ENCODE measurements at regions not wholly inside any gene's neighbourhood (a gene's known extent, or its start where the extent isn't known, plus 50 kb on each side); places are given as distances from the start of the nearest gene placed in this dataset.
"Not testable (repeated sequence)": the region's sequence is repeated elsewhere in the genome, so short reads cannot be mapped to it uniquely, and the experiment has no call there.

DNA sequence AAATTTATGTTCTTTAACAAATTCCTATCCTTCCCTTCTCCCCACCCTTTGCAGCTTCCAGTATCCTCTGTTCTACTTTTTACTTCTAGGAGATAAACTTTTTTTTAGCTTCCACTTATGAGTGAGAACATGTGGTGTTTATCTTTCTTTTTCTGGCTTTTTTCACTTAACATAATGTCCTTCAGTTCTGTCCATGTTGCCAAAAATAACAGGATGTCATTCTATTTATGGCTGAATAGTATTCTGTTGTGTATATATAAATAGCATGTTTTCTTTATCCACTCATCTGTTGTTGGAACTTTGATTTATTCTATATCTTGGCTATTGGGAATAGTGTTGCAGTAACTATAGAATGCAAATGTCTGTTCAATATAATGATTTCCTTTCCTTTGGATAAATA, 1191.2 kb downstream of the CNTNAP5 start:
- no peak for DNase-seq (ENCODE audit: low read depth in 2 of 2)

DNA sequence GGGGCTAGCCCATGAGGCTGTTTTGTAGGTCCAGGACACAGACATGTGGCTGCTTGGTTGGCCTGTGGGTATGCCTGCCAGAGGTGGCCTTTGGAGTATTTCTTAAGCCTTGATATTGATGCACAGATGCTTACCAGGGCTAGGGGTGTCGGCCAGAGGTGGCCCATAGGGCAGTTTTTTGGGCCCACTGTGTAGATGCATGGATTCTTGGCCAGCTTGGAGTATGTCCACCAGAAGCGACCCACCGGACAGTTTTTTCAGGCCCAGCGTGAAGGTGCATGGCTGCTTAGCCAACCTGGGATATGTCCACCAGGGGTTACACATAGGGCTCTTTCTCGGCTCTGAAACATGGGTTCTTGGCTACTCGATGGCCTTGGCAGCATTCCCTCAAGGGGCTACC, 1199.1 kb downstream of the CNTNAP5 start:
- DNase-seq (ENCODE audit: low read depth in 2 of 2) = no peak

DNA sequence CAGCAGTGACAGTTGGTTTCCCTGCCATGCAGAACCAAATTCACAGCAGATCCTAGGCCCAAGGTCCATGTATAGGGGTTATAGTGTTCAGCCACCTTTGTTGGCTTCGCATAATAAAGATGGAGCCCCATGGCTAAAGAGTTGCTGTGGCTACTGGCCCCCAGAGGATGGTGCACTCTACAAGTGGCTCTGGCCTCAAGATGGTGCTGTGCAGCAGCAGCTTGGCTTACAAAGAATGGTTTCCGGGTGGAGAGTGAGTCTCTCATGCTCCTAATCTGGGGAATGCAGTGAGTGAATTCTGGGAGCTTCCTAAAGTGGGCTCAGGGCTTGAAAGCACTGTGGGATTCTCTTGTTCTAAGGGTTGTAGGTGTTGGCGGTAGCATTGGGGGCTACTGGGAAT, 1199.7 kb downstream of the CNTNAP5 start:
- no peak for DNase-seq (ENCODE audit: low read depth in 2 of 2)

DNA sequence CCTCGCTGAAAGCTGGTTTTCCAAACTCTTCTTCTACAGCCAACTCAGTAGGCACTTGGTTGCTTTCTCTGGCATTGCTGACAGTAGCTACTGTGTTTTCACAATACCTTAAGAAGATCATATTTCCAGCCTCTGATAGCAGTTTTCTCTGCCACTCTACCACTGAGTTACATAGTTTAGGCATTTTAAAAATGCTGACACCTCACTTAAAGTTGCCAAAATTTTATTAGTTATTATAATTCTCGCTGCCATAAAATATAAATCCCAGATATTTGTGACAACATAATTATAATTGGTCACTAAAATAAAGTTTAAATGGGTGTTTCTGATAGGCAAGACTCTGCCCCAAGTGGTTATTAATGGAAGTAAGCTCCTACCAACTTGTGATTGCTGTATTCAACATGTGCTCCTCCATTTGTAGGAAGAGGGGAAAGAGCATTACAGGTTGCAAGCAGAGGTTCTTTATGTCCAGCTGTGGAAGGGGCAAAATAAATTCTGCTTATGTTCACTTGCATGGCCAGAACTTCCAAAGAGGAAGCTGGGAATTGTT, 1202.8 kb downstream of the CNTNAP5 start:
- DNase-seq (ENCODE audit: low read depth in 2 of 2) = no peak

DNA sequence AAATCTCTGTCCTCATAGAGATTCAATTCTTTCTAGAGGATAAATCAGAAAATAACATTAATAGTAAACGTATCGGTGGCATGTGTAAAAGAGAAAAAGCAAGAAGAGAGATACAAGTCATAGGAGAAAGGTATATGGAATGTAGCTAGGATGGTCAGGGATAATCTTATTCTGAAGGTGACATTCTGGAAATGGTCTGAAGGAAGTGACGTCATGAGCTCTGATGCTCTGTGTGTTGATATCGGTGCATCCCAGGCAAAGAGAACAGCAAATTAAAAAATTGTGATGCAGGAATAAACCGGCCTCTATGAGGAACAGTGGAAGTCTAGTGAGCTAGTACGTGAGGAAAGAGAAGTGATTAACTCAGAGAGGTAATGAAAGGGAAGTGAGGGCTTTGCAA, 1215.8 kb downstream of the CNTNAP5 start:
- DNase-seq (ENCODE audit: low read depth in 2 of 2) = no peak

DNA sequence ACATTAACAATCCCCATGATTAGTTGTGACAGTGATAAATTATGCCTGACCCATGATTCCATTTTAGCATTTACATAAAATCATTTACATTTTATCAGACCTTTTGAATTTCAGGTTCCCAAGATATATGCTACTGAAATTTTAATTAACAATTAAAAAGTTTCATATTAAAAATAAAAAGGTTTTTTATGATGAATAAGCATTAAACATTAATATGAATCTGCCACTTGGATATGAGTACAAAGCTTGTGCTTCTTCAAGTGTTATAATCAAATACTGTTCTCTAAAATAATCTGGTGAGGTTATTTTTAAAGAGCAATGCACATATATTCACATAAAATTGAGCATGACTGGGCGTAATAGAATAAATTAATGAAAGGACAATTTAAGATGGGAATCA, 1218.0 kb downstream of the CNTNAP5 start:
- no peak for DNase-seq (ENCODE audit: low read depth in 2 of 2)

DNA sequence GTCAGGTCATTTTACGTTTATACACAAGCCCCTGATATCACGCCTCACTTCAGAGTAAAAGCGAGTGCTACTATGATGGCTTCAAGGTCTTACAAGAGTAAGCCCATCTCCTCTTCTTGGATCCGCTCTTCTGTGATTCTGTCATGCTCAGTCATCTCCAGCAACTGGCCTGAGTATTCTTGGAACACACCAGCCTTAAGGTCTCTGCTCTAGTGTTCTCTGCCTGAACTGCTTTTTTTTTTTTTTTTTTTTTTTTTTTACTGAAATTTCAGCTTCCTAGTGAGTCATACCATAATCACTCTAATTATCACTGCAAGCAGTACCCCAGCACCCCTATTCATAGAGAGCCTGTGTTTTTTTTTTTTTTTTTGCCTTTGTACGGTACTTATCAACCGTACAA, 1228.9 kb downstream of the CNTNAP5 start:
- DNase-seq (ENCODE audit: low read depth in 2 of 2) = no peak

DNA sequence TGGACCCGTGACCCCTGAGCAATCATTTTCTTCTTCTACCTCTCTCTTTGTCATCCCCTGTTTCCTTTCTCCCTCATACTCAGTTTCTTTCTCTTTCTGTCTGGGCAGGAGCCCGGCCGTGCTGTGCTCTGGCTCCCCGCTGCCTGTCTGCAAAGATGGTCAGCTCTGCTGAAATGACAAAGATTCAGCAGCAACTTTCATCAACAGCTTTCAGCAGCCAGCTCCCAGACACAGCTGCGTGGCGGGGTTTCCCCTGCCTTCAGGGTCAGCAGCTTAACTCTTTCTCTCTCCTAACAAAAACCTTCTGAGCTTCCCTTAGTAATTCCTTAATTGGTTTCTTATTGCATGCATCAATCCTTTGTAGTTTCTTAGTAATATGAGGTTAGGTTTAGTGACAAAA, 1234.4 kb downstream of the CNTNAP5 start:
- no peak for DNase-seq (ENCODE audit: low read depth in 2 of 2)

DNA sequence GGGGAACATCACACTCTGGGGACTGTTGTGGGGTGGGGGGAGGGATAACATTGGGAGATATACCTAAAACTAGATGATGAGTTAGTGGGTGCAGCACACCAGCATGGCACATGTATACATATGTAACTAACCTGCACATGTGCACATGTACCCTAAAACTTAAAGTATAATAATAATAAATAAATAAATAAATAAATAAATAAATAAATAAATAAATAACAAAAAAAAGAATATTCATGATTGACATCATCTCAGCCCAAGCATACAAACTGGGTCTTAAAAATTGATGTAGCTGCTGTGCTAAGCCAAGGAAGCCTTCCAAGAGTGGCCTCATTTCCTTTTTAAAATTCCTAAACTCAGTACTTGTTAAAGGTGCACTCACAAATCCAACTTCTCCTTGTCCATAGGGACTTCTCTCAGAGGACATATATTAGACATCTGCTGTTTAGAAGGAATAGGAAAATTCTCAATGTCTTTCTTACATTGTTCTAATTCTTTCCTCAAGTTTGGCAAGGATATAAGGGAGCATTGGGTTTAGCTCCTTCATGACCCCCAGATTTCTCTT, 1235.4 kb downstream of the CNTNAP5 start:
- DNase-seq (ENCODE audit: low read depth in 2 of 2) = not testable (repeated sequence)

DNA sequence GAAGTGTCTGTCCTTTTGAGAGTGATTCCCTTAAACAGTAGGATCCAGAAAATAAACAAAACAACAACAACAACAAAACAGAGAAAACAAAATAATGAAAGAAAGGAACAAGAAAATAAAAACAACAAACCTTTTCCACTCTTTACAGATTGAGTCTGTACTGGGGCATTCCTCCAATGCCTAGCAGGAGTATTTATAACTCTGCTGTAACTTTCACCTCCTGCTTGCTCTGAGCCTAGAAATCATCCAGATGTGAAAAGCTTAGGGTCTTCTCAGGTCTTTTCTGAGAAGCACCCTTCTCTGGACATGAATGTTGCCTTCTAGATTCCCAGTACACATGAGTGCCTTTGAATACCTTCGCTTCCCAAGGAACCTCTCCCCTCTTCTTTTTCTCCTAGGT, 1239.4 kb downstream of the CNTNAP5 start:
- no peak for DNase-seq (ENCODE audit: low read depth in 2 of 2)

DNA sequence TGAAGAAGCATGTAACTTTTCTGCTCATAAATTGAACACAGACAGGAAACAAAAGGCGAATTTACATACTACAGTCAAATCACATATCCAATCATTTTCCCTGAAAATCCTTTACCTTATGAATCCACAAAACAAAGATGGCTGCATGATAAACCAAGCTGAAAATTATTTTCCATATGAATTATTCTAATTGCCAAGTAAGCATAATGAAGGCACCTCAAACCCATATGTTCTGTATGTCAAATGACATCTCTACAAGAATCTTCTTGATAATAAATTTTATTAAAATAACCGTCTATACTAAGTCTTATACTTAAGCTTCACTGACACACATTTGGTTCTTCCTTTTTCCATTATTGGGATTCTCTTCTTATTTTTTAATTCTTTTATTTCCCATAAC, 1242.6 kb downstream of the CNTNAP5 start:
- DNase-seq (ENCODE audit: low read depth in 2 of 2) = no peak

DNA sequence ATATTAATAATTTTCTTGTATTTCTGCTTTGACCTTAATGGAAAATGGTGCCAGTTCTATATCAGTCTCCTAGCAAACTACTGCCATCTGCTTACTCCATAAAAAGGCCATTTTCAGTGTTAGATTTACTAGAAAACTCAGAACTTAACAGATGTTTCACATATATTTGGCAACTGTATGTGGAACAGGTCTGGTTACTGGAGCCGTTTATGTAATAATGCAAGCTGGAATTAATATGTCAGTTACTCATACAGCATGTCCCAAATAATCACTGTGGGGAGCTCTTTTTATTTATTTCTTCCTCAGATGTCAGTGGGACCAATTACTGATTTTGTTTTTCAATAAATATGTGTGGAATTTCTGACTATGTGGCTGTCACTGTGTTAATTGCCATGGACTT, 1247.6 kb downstream of the CNTNAP5 start:
- no peak for DNase-seq (ENCODE audit: low read depth in 2 of 2)

DNA sequence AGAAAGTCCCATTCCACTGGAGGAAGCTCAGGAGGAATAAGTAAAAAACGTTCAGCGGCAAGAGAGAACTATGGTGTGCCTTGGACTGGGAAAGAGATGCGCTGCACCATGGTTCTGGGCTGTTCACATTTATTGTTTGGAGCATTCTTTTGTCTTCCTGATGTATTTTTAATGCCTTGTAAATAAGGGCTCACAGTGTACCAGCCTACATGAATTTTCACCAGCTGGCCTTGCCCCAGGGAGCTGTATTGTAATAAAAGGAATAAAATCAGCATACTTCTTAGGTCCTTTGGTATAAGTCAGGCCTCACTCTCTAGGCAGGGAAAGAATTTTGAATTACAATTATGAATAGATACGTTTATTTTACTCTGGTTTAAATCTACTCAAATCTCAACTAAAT, 1249.6 kb downstream of the CNTNAP5 start:
- no peak for DNase-seq (ENCODE audit: low read depth in 2 of 2)

DNA sequence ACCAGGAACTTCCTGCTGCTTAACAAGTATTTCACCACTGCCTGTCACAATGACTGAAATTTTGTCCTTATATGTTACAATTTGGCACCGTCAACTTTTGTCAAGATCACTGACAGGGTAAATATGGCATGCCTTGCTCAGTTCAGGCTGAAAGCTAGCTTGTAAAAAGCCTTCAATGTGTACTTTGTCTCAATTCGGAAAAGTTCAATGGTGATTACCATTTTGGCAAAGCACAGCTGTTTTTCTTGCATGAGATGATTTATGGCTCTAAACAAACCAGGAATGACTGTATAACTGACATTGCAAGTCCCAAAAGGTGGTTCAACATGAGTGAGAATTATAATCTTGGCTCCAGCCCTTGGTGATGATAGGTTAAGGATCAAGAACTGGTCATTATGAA, 1255.2 kb downstream of the CNTNAP5 start:
- DNase-seq (ENCODE audit: low read depth in 2 of 2) = no peak

DNA sequence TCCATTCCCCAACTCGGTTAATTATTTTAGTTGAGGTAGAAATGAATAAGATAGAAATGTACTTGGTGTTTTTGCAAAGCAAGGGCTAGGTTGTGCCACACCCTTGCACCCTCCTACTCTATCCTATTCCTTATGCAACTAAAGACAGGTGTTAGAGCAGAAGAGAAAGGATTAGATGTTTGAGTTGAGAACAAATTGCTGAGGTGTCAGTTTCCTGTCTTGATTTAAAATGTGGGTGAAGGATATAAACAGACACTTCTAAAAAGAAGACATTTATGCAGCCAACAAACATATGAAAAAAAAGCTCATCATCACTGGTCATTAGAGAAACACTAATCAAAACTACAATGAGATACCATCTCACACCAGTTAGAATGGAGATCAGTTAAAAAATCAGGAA, 1256.2 kb downstream of the CNTNAP5 start:
- no peak for DNase-seq (ENCODE audit: low read depth in 2 of 2)

DNA sequence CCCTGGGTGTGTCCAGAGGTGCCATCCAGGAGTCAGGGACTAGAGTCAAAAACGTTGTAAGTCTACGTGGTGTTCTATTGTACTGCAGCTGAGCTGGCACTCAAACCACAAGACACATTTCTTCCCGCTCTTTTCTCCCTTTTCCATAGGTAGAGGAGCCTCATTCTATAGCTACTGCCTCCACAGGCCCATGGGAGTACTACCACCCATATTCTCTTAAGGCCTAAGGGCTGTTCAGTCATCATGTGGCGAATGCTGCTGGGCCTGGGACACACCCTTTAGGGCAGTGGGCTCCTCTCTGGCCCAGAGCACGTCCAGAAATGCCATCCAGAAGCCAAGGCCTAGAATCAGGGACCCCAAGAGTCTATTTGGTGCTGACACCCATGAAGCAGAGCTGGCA, 1271.7 kb downstream of the CNTNAP5 start:
- no peak for DNase-seq (ENCODE audit: low read depth in 2 of 2)

DNA sequence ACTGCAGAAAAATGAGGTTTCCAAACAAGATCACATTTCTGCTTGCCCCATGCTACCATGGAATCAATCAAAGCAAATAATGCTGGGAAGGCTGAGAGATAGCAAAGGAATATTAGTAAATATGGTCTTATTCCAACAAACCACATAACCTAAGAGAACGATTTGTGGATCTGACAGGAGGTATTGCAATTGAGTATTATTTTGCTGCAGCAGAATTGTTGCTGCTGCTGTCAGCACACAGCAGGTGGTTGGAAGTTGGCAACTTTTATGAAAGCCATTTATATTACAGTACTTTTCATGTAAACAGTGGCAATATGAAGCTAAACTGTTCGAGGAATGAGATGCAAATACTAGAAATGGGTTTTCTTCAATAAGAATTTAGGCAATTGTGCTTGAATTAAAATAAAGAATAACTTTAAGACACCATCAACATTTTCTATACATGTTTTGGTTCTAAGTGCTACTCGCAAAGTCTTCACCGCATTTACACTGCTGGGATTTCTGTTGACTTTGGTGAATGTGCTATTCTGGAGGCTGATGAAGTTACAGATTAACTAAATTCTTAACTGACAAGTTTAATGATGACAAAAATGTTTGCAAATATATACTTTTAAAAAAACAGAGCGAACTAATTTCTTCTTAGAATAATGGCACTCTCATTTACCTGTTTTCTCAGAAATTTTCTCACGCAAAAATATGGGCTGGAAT, 1285.7 kb downstream of the CNTNAP5 start:
- DNase-seq (ENCODE audit: low read depth in 2 of 2) = no peak

DNA sequence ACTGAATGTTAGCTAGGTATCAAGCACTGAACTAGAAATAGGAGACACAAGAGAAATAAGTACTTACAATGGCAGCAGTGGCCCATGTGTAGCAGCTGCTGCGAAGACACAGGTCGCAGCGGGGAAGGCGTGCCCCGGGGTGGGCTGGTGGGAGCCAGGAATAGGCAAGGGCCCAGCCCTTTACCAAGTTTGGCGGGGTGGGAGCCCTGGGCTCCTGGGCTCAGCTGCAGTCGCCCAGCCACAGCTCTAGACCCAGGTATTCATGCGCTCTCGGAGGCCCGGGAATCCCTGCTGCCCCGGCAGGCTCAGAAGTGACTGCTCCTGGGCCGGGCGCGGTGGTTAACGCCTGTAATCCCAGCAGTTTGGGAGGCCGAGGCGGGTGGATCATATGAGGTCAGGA, 1287.3 kb downstream of the CNTNAP5 start:
- DNase-seq (ENCODE audit: low read depth in 2 of 2) = no peak

DNA sequence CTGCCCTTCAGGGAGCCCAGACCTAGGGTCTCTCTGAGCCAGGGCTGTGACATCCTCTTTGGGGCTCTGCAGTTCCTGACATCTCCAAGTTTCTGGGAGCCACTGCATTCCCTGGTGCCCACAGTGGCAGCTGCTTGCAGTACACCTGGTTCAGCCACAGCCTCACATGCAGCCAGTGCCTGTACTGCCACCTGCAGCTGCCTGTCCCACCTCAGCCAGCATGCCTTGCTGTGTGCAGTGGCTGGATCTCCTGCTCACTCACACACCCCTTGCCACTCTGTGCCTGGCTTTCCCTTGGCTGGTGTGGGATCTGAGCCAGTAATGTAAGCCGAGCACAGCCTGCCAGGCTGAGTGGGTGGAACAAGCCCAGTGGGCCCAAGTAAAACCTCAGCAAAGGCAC, 1288.7 kb downstream of the CNTNAP5 start:
- DNase-seq (ENCODE audit: low read depth in 2 of 2) = no peak

DNA sequence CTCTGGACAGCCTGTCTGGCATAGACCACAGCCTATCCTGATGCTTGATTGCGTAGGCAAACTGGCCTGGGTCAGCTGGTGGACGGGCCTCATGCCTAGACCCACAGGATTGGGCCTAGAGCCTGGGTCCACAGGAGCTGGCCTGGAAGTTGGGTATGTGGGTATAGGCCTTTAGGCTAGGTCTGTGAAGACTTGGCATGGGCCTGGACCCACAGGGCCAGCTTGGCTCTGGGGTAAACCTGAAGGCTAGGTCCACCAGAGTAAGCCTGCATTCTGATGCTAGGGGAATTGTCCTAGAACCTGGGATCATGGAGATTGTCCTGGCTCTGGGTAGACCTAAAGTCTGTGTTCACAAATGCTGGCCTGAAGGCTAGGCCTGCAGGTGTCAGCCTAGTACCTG, 1293.7 kb downstream of the CNTNAP5 start:
- no peak for DNase-seq (ENCODE audit: low read depth in 2 of 2)

DNA sequence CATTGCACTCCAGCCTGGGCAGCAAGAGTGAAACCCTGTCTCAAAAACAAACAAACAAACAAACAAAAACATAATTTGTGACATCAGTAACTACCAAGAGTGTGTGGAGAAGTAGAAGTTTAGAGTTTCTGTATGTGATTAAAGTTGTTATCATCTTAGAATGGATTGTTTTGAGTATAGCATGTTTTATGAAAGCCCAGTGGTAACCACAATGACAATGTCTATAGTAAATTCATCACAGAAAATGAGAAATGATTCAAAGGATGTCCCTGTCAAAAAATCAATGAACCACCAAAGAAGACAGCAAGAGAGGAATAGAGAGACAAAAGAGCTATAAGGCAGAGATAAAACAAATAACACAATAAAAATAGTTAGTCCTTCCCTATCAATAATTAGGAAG, 1299.2 kb downstream of the CNTNAP5 start:
- DNase-seq (ENCODE audit: low read depth in 2 of 2) = no peak

DNA sequence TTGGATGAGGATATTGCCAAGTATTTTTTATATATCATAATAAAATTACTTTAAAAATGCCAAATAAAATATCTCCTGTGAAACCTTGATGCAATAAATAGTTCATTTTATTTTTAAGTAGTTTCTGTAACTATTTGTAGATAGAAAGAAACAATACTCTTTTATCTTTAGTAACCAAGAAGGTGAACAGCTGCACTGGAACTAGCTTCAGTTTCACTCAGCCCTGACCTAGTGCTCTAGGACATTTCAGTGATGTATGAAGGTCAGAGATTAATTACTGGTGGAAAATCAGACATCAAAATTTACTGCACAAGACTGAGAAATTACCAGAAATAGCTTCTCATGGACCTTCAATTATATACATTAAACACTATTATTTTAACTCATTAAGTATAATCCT, 1305.0 kb downstream of the CNTNAP5 start:
- DNase-seq (ENCODE audit: low read depth in 2 of 2) = no peak

DNA sequence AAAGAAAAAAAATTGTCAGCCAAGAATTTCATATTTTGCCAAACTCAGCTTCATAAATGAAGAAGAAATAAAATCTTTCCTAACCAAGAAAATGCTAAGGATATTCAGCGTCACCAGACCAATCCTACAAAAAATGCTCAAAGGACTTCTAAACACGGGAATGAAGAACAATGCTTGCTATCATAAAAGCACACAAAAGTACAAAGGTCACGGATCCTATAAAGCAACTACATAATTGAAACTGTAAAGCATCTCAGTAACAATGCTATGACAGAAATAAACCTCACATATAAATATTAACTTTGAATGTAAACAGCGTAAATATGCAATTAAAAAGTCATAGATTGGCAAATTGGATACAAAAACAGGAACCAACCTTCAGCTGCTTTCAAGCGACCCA, 1314.6 kb upstream of the GYPC start:
- DNase-seq (ENCODE audit: low read depth in 2 of 2) = no peak

DNA sequence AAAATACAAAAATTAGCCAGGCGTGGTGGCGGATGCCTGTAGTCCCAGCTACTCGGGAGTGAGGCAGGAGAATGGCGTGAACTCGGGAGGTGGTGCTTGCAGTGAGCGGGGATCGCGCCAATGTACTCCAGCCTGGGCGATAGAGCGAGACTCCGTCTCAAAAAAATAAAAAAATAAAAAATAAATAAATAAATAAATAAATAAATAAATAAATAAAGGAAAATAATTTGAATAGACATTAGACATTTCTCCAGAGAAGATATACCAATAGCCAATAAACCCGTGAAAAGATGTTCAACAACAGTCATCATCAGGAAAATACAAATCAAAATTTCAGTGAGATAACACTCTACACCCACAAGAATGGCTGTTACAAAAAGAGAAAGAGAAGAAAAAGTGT, 1302.4 kb upstream of the GYPC start:
- DNase-seq (ENCODE audit: low read depth in 2 of 2) = not testable (repeated sequence)
